Mesendoderm (in vitro differentiated cells): ENCODE measurements at regions not wholly inside any gene's neighbourhood (a gene's known extent, or its start where the extent isn't known, plus 50 kb on each side); places are given as distances from the start of the nearest gene placed in this dataset.

ENCODE experiments used
- DNase-seq: peaks from one replicate; pipeline ENCODE4 v3.0.0; 2013
- H2AK5ac ChIP-seq: 2 replicates; pipeline ENCODE4 v1.6.1; 2013; ENCODE audit warnings: low read length, inconsistent platforms
- H2BK120ac ChIP-seq: 2 replicates; pipeline ENCODE4 v1.6.1; 2013; ENCODE audit warnings: low read depth, mild to moderate bottlenecking, low read length, moderate library complexity, mixed read lengths
- H2BK15ac ChIP-seq: replicated peaks from 2 replicates; pipeline ENCODE4 v1.6.1; 2013; ENCODE audit warnings: low read depth, mild to moderate bottlenecking, moderate library complexity
- H2BK5ac ChIP-seq: 2 replicates; pipeline ENCODE4 v1.6.1; 2013; ENCODE audit warnings: low read length, inconsistent platforms
- H3K18ac ChIP-seq: 2 replicates; pipeline ENCODE4 v1.6.1; 2013; ENCODE audit warnings: mild to moderate bottlenecking, low read length, mixed read lengths
- H3K23ac ChIP-seq: one replicate; pipeline ENCODE4 v1.6.1; 2013; ENCODE audit warnings: low read length
- H3K27ac ChIP-seq: 2 replicates; pipeline ENCODE4 v1.5.1; 2013; ENCODE audit warnings: low read depth, mild to moderate bottlenecking, inconsistent platforms, low read length, moderate library complexity
- H3K27me3 ChIP-seq: 2 replicates; pipeline ENCODE4 v1.6.1; 2013; ENCODE audit warnings: low read length, control low read depth, mild to moderate bottlenecking, inconsistent platforms; ENCODE audit not compliant: insufficient read depth, poor library complexity
- H3K36me3 ChIP-seq: 2 replicates; pipeline ENCODE4 v1.6.1; 2013; ENCODE audit warnings: low read length, inconsistent platforms; ENCODE audit not compliant: control insufficient read depth, insufficient read depth
- H3K4ac ChIP-seq: one replicate; pipeline ENCODE4 v1.6.1; 2013; ENCODE audit warnings: low read depth, mild to moderate bottlenecking, low read length, moderate library complexity
- H3K4me1 ChIP-seq: 2 replicates; pipeline ENCODE4 v1.6.1; 2013; ENCODE audit warnings: low read depth, low read length, inconsistent platforms; ENCODE audit not compliant: control insufficient read depth
- H3K4me2 ChIP-seq: 2 replicates; pipeline ENCODE4 v1.6.1; 2013; ENCODE audit warnings: low read length
- H3K4me3 ChIP-seq: 2 replicates; pipeline ENCODE4 v1.5.1; 2013; ENCODE audit warnings: mild to moderate bottlenecking, low read length
- H3K56ac ChIP-seq: one replicate; pipeline ENCODE4 v1.6.1; 2013; ENCODE audit warnings: low read length
- H3K79me1 ChIP-seq: 2 replicates; pipeline ENCODE4 v1.6.1; 2013; ENCODE audit warnings: low read length, inconsistent platforms
- H3K79me2 ChIP-seq: 2 replicates; pipeline ENCODE4 v1.6.1; 2013; ENCODE audit warnings: mild to moderate bottlenecking, low read length; ENCODE audit not compliant: control insufficient read depth, insufficient read depth
- H3K9ac ChIP-seq: 2 replicates; pipeline ENCODE4 v1.6.1; 2013; ENCODE audit warnings: low read length, inconsistent platforms
- H4K5ac ChIP-seq: one replicate; pipeline ENCODE4 v1.6.1; 2013; ENCODE audit warnings: low read length
- H4K8ac ChIP-seq: one replicate; pipeline ENCODE4 v1.6.1; 2013; ENCODE audit warnings: low read depth, mild to moderate bottlenecking, control low read depth, low read length, moderate library complexity
- WGBS: extraction: QIAGEN DNeasy Blood & Tissue Kit; methylation state at CpG from one replicate; pipeline ENCODE4 v1.1.7; 2013; ENCODE audit warnings: low lambda C conversion rate, missing lambda C conversion rate; ENCODE audit not compliant: insufficient coverage; ENCODE audit errors: extremely low coverage; 5-methylcytosine and 5-hydroxymethylcytosine counted together

- Histone ChIP-seq H3K4ac (no peak overlapping the region), H3K56ac (no peak overlapping the region), H3K79me2 (no peaks in the 10 kb centered on the region), H4K8ac (no peak overlapping the region), H3K4me1 (no peaks in the 10 kb centered on the region), H3K27me3 (no peaks in the 10 kb centered on the region), H2BK5ac (no peak overlapping the region), H3K18ac (no peak overlapping the region), H3K27ac (no peak overlapping the region), H2BK15ac (no peak overlapping the region), H3K9ac (no peak overlapping the region), H3K4me2 (no peak overlapping the region), H3K79me1 (no peaks in the 10 kb centered on the region), H2AK5ac (no peak overlapping the region), H2BK120ac (no peak overlapping the region), H3K23ac (no peak overlapping the region), H3K4me3 (no peak overlapping the region), H3K36me3 (no peaks in the 10 kb centered on the region), H4K5ac (no peak overlapping the region)
- no CpG with 5 or more reads among the region's 1 CpG for WGBS
- no peak for DNase-seq
Measured at GRCh38 chr14:71665157-71665556, 267.1 kb upstream of the RGS6 start.

GRCh38 chr14:71665781-71666180 is 266.4 kb upstream of the RGS6 start:
- no peak overlapping the region for H4K8ac ChIP-seq
- no peak overlapping the region for H2BK15ac ChIP-seq
- WGBS = no CpG with 5 or more reads among the region's 2 CpGs
- no peak overlapping the region for H3K18ac ChIP-seq
- no peak overlapping the region for H3K23ac ChIP-seq
- no peak overlapping the region for H3K4me2 ChIP-seq
- H3K27ac ChIP-seq = no peak overlapping the region
- no peaks in the 10 kb centered on the region for H3K27me3 ChIP-seq
- no peak overlapping the region for H3K9ac ChIP-seq
- no peak overlapping the region for H2AK5ac ChIP-seq
- no peak overlapping the region for H3K4me3 ChIP-seq
- no peaks in the 10 kb centered on the region for H3K36me3 ChIP-seq
- no peaks in the 10 kb centered on the region for H3K79me2 ChIP-seq
- no peak overlapping the region for H4K5ac ChIP-seq
- H2BK5ac ChIP-seq = no peak overlapping the region
- H3K4me1 ChIP-seq = no peaks in the 10 kb centered on the region
- DNase-seq = no peak
- no peaks in the 10 kb centered on the region for H3K79me1 ChIP-seq
- H3K56ac ChIP-seq = no peak overlapping the region
- no peak overlapping the region for H2BK120ac ChIP-seq
- no peak overlapping the region for H3K4ac ChIP-seq

- Histone ChIP-seq H2AK5ac (no peak overlapping the region), H4K5ac (no peak overlapping the region), H2BK120ac (no peak overlapping the region), H3K23ac (no peak overlapping the region), H3K56ac (no peak overlapping the region), H3K27ac (no peak overlapping the region), H3K18ac (no peak overlapping the region), H3K79me1 (no peaks in the 10 kb centered on the region), H4K8ac (no peak overlapping the region), H3K9ac (no peak overlapping the region), H2BK15ac (no peak overlapping the region), H3K4me3 (no peak overlapping the region), H3K27me3 (no peaks in the 10 kb centered on the region), H2BK5ac (no peak overlapping the region), H3K4me1 (no peaks in the 10 kb centered on the region), H3K36me3 (no peaks in the 10 kb centered on the region), H3K4me2 (no peak overlapping the region), H3K4ac (no peak overlapping the region), H3K79me2 (no peaks in the 10 kb centered on the region)
- WGBS = no CpG with 5 or more reads among the region's 2 CpGs
- DNase-seq = no peak
Measured at GRCh38 chr14:71666571-71667145, 265.6 kb upstream of the RGS6 start.

GRCh38 chr14:71668186-71668912 is 263.9 kb upstream of the RGS6 start:
- WGBS = no CpG with 5 or more reads among the region's 5 CpGs

GRCh38 chr14:71672596-71672995 is 259.6 kb upstream of the RGS6 start:
- H2BK5ac ChIP-seq = no peak overlapping the region
- WGBS = no CpG with 5 or more reads among the region's 5 CpGs
- H3K18ac ChIP-seq = no peak overlapping the region
- H3K23ac ChIP-seq = no peak overlapping the region
- no peak overlapping the region for H3K4me2 ChIP-seq
- no peak overlapping the region for H3K27ac ChIP-seq
- no peaks in the 10 kb centered on the region for H3K36me3 ChIP-seq
- H2BK120ac ChIP-seq = no peak overlapping the region
- no peak overlapping the region for H3K56ac ChIP-seq
- no peaks in the 10 kb centered on the region for H3K27me3 ChIP-seq
- no peak overlapping the region for H2BK15ac ChIP-seq
- no peak overlapping the region for H2AK5ac ChIP-seq
- no peak for DNase-seq
- H3K4me1 ChIP-seq = no peaks in the 10 kb centered on the region
- H3K4me3 ChIP-seq = no peak overlapping the region
- H3K79me1 ChIP-seq = no peaks in the 10 kb centered on the region
- H4K8ac ChIP-seq = no peak overlapping the region
- H3K9ac ChIP-seq = no peak overlapping the region
- H3K79me2 ChIP-seq = no peaks in the 10 kb centered on the region
- H4K5ac ChIP-seq = no peak overlapping the region
- no peak overlapping the region for H3K4ac ChIP-seq

More at GRCh38 chr14:71668186-71668912, 263.9 kb upstream of the RGS6 start:
- Histone ChIP-seq H2BK120ac (no peak overlapping the region), H2BK5ac (no peak overlapping the region), H3K23ac (no peak overlapping the region), H3K56ac (no peak overlapping the region), H2BK15ac (no peak overlapping the region), H2AK5ac (no peak overlapping the region), H3K9ac (no peak overlapping the region), H3K4me2 (no peak overlapping the region), H3K4ac (no peak overlapping the region), H4K8ac (no peak overlapping the region), H3K18ac (no peak overlapping the region), H3K79me2 (no peaks in the 10 kb centered on the region), H3K36me3 (no peaks in the 10 kb centered on the region), H3K27me3 (no peaks in the 10 kb centered on the region), H3K4me3 (no peak overlapping the region), H4K5ac (no peak overlapping the region), H3K79me1 (no peaks in the 10 kb centered on the region), H3K27ac (no peak overlapping the region), H3K4me1 (no peaks in the 10 kb centered on the region)
- no peak for DNase-seq
